AG04450 (cell line): ENCODE measurements at regions not wholly inside any gene's neighbourhood (a gene's known extent, or its start where the extent isn't known, plus 50 kb on each side); places are given as distances from the start of the nearest gene placed in this dataset.

Experiments used
- CTCF ChIA-PET: fragments of 300-600, 350-600 bp; formaldehyde crosslinking; extraction: SDS; loops from one replicate; lab custom pipeline; 2022; ENCODE audit warnings: antibody characterized with exemption, inconsistent platforms; lab: Charles Lee
- POLR2A ChIA-PET: fragments of 350-600 bp; formaldehyde crosslinking; extraction: SDS; loops from one replicate; lab custom pipeline; 2021; ENCODE audit warnings: antibody characterized with exemption, inconsistent platforms; lab: Yijun Ruan, JAX
- DNase-seq: peaks from one replicate; pipeline ENCODE4 v3.0.0-alpha.2; 2011; ENCODE audit warnings: low read depth, low spot score
- H3K27ac ChIP-seq: one replicate; pipeline ENCODE4 v1.5.1; 2012; ENCODE audit warnings: low read depth, low read length, control low read depth
- H3K27me3 ChIP-seq: one replicate; pipeline ENCODE4 v1.6.0; 2012; ENCODE audit warnings: low read length; ENCODE audit not compliant: control insufficient read depth, insufficient read depth
- H3K4me3 ChIP-seq: 2 replicates; pipeline ENCODE4 v1.5.1; 2011; ENCODE audit warnings: mild to moderate bottlenecking, low read depth, low read length, control low read depth
- H3K9me3 ChIP-seq: 2 replicates; pipeline ENCODE4 v1.5.1; 2012; ENCODE audit warnings: low read length; ENCODE audit not compliant: control insufficient read depth, insufficient read depth
- CTCF ChIP-seq: IDR thresholded peaks from 2 replicates; pipeline ENCODE4 v1.5.1; 2011; ENCODE audit warnings: low read depth, low read length, control low read depth, inconsistent platforms

- Histone ChIP-seq H3K27me3 (no peaks in the 10 kb centered on the region), H3K9me3 (no peaks in the 10 kb centered on the region; the same call in 1 of the 2 replicates), H3K4me3 (no peak overlapping the region), H3K27ac (no peak overlapping the region)
- TF ChIP-seq CTCF = no peak
- no peak for DNase-seq
- POLR2A ChIA-PET = no interaction called here
- CTCF ChIA-PET = interaction anchor here (0.5 to 0.6 kb wide), 2 partner anchors 111 to 192 kb away, joined by 3 read pairs; no protein-coding TSS in a partner anchor
Observed at GRCh38 chr12:115134298-115134697, 450.3 kb upstream of the TBX3 start.

- Histone ChIP-seq H3K27me3 (no peaks in the 10 kb centered on the region), H3K9me3 (no peaks in the 10 kb centered on the region), H3K27ac (no peak overlapping the region), H3K4me3 (no peak overlapping the region)
- CTCF ChIA-PET = interaction anchor here (1.5 kb wide), 1 partner anchor 785 kb away, joined by 3 read pairs; no protein-coding TSS in a partner anchor
- TF ChIP-seq CTCF = no peak
- DNase-seq = no peak
- POLR2A ChIA-PET = no interaction called here
Observed at GRCh38 chr12:115132905-115133304, 448.9 kb upstream of the TBX3 start.

GRCh38 chr12:115132145-115132544, 448.2 kb upstream of the TBX3 start:
- no peak for DNase-seq
- ChIA-PET CTCF (no interaction called here), POLR2A (no interaction called here)

GRCh38 chr12:115129727-115130126, 445.8 kb upstream of the TBX3 start:
- POLR2A ChIA-PET = interaction anchor here (0.6 kb wide), 1 partner anchor 243 kb away, joined by 7 read pairs; no protein-coding TSS in a partner anchor
- TF ChIP-seq CTCF = no peak
- no peak for DNase-seq

More at GRCh38 chr12:115132145-115132544, 448.2 kb upstream of the TBX3 start:
- Histone ChIP-seq H3K27me3 (no peaks in the 10 kb centered on the region), H3K9me3 (no peaks in the 10 kb centered on the region), H3K4me3 (no peak overlapping the region), H3K27ac (no peak overlapping the region)
- no peak for TF ChIP-seq CTCF

GRCh38 chr12:115121053-115121452, 437.1 kb upstream of the TBX3 start:
- Histone ChIP-seq H3K27me3 (no peaks in the 10 kb centered on the region), H3K4me3 (no peak overlapping the region), H3K9me3 (no peaks in the 10 kb centered on the region), H3K27ac (no peak overlapping the region)
- DNase-seq = no peak
- ChIA-PET CTCF (no interaction called here), POLR2A (no interaction called here)
- TF ChIP-seq CTCF = no peak

More at GRCh38 chr12:115129727-115130126, 445.8 kb upstream of the TBX3 start:
- CTCF ChIA-PET = no interaction called here
- Histone ChIP-seq H3K4me3 (no peak overlapping the region), H3K9me3 (no peaks in the 10 kb centered on the region), H3K27ac (no peak overlapping the region), H3K27me3 (no peaks in the 10 kb centered on the region)
